Smooth muscle cell (in vitro differentiated cells): ENCODE measurements at regions not wholly inside any gene's neighbourhood (a gene's known extent, or its start where the extent isn't known, plus 50 kb on each side); places are given as distances from the start of the nearest gene placed in this dataset.

Experiments
- DNase-seq: peaks from one replicate; lab custom pipeline; 2025; ENCODE audit not compliant: unreplicated experiment; lab: John Stamatoyannopoulos, UW
- H2AFZ ChIP-seq: fragments of 200-600 bp; sonication (generic); 2 replicates; pipeline ENCODE4 v1.6.0; 2016; ENCODE audit warnings: antibody characterized with exemption, low read depth, mild to moderate bottlenecking
- H3F3A ChIP-seq: fragments of 200-600 bp; sonication (generic); 2 replicates; pipeline ENCODE4 v1.6.0; 2017; ENCODE audit warnings: antibody characterized with exemption, low read depth
- H3K27ac ChIP-seq: fragments of 200-600 bp; sonication (generic); 2 replicates; pipeline ENCODE4 v1.5.1; 2016; ENCODE audit warnings: low read depth, mild to moderate bottlenecking
- H3K27me3 ChIP-seq: fragments of 200-600 bp; sonication (generic); 2 replicates; pipeline ENCODE4 v1.6.1; 2016; ENCODE audit warnings: low read depth, mild to moderate bottlenecking
- H3K36me3 ChIP-seq: fragments of 200-600 bp; sonication (generic); 2 replicates; pipeline ENCODE4 v1.5.1; 2016; ENCODE audit warnings: low read depth
- H3K4me1 ChIP-seq: fragments of 200-600 bp; sonication (generic); 2 replicates; pipeline ENCODE4 v1.5.1; 2016; ENCODE audit warnings: low read depth
- H3K4me2 ChIP-seq: fragments of 200-600 bp; sonication (generic); 2 replicates; pipeline ENCODE4 v1.6.0; 2016; ENCODE audit warnings: mild to moderate bottlenecking
- H3K4me3 ChIP-seq: fragments of 200-600 bp; sonication (generic); 2 replicates; pipeline ENCODE4 v1.5.1; 2016; ENCODE audit warnings: mild to moderate bottlenecking
- H3K79me2 ChIP-seq: fragments of 200-600 bp; sonication (generic); 2 replicates; pipeline ENCODE4 v1.6.0; 2016; ENCODE audit warnings: low read depth, mild to moderate bottlenecking
- H3K9ac ChIP-seq: fragments of 200-600 bp; sonication (generic); 2 replicates; pipeline ENCODE4 v1.6.0; 2016; ENCODE audit warnings: low read depth
- H3K9me3 ChIP-seq: fragments of 200-600 bp; sonication (generic); replicated peaks from 2 replicates; pipeline ENCODE4 v1.5.1; 2016; ENCODE audit warnings: low read depth
- H4K20me1 ChIP-seq: fragments of 200-600 bp; sonication (generic); 2 replicates; pipeline ENCODE4 v1.6.0; 2016; ENCODE audit warnings: low read depth
- CTCF ChIP-seq: fragments of 200-600 bp; sonication (generic); IDR thresholded peaks from 2 replicates; pipeline ENCODE4 v1.5.1; 2017; ENCODE audit warnings: borderline replicate concordance, mild to moderate bottlenecking, antibody characterized with exemption; ENCODE audit not compliant: insufficient read depth, poor library complexity, severe bottlenecking
- WGBS: methylation state at CpG from one replicate; pipeline ENCODE4 v1.1.7; 2016; ENCODE audit warnings: low lambda C conversion rate; 5-methylcytosine and 5-hydroxymethylcytosine counted together

GRCh38 chr2:65863713-65864112 is 431.3 kb upstream of the SPRED2 start:
- H3K4me2 ChIP-seq, result no peak overlapping the region
- DNase-seq, result no peak

GRCh38 chr2:65856928-65857327 is 424.5 kb upstream of the SPRED2 start:
- Histone ChIP-seq H2AFZ (no peak overlapping the region), H4K20me1 (no peaks in the 10 kb centered on the region), H3K9ac (no peak overlapping the region), H3K4me3 (no peak overlapping the region), H3K4me2 (no peak overlapping the region), H3K27me3 (no peaks in the 10 kb centered on the region), H3F3A (no peaks in the 10 kb centered on the region), H3K79me2 (no peaks in the 10 kb centered on the region), H3K27ac (no peak overlapping the region), H3K9me3 (no peaks in the 10 kb centered on the region), H3K4me1 (no peaks in the 10 kb centered on the region), H3K36me3 (no peaks in the 10 kb centered on the region)
- DNase-seq, result no peak
- TF ChIP-seq CTCF, result no peak
- 91% methylated on average over 3 of the region's 3 CpGs for WGBS

More at GRCh38 chr2:65863713-65864112, 431.3 kb upstream of the SPRED2 start:
- H3K4me3 ChIP-seq, result no peak overlapping the region
- no peak overlapping the region for H2AFZ ChIP-seq
- H3K9me3 ChIP-seq, result no peaks in the 10 kb centered on the region
- no peaks in the 10 kb centered on the region for H3K4me1 ChIP-seq
- H3K9ac ChIP-seq, result no peak overlapping the region
- H4K20me1 ChIP-seq, result no peaks in the 10 kb centered on the region
- no peaks in the 10 kb centered on the region for H3K79me2 ChIP-seq
- H3K36me3 ChIP-seq, result no peaks in the 10 kb centered on the region
- no peak for TF ChIP-seq CTCF
- H3K27ac ChIP-seq, result no peak overlapping the region
- H3F3A ChIP-seq, result no peaks in the 10 kb centered on the region
- no peaks in the 10 kb centered on the region for H3K27me3 ChIP-seq

GRCh38 chr2:65856423-65856822 is 424.0 kb upstream of the SPRED2 start:
- Histone ChIP-seq H3K79me2 (no peaks in the 10 kb centered on the region), H3K4me1 (no peaks in the 10 kb centered on the region), H3K27me3 (no peaks in the 10 kb centered on the region), H3K4me2 (no peak overlapping the region), H3K4me3 (no peak overlapping the region), H3K9ac (no peak overlapping the region), H3K9me3 (no peaks in the 10 kb centered on the region), H2AFZ (no peak overlapping the region), H4K20me1 (no peaks in the 10 kb centered on the region), H3K36me3 (no peaks in the 10 kb centered on the region), H3K27ac (no peak overlapping the region), H3F3A (no peaks in the 10 kb centered on the region)
- DNase-seq, result no peak
- TF ChIP-seq CTCF, result no peak

- Histone ChIP-seq H3K4me1 (no peaks in the 10 kb centered on the region), H3K27ac (no peak overlapping the region), H3K4me2 (no peak overlapping the region), H3K36me3 (no peaks in the 10 kb centered on the region), H3F3A (no peaks in the 10 kb centered on the region), H3K9me3 (no peaks in the 10 kb centered on the region), H3K9ac (no peak overlapping the region), H3K79me2 (no peaks in the 10 kb centered on the region), H3K27me3 (no peaks in the 10 kb centered on the region), H3K4me3 (no peak overlapping the region), H4K20me1 (no peaks in the 10 kb centered on the region), H2AFZ (no peak overlapping the region)
- no peak for TF ChIP-seq CTCF
- DNase-seq, result no peak
Measured at GRCh38 chr2:65850695-65851094, 418.3 kb upstream of the SPRED2 start.
